Inflammatory macrophage treated with lipopolysaccharide for 4 hours (primary cell): ENCODE measurements at regions not wholly inside any gene's neighbourhood (a gene's known extent, or its start where the extent isn't known, plus 50 kb on each side); places are given as distances from the start of the nearest gene placed in this dataset.

Source experiments
- DNase-seq: peaks from one replicate; pipeline ENCODE4 v3.0.0-alpha.2; 2020

- no peak for DNase-seq
Measured at GRCh38 chr10:88083597-88083989, 220.2 kb downstream of the PTEN start.

- peak; percentile 64 for DNase-seq
Measured at GRCh38 chr10:88086187-88086960, 222.9 kb downstream of the PTEN start.

- no peak for DNase-seq
Measured at GRCh38 chr10:88088441-88089340, 225.3 kb downstream of the PTEN start.

- no peak for DNase-seq
Measured at GRCh38 chr10:88089498-88089897, 226.1 kb downstream of the PTEN start.

- peak; percentile 54 for DNase-seq
Measured at GRCh38 chr10:88090568-88091214, 227.3 kb downstream of the PTEN start.

- DNase-seq = peak; percentile 45
Measured at GRCh38 chr10:88091490-88092061, 228.2 kb downstream of the PTEN start.

GRCh38 chr10:88092265-88092664, 228.8 kb downstream of the PTEN start:
- no peak for DNase-seq

GRCh38 chr10:88092973-88093372, 229.5 kb downstream of the PTEN start:
- no peak for DNase-seq

- DNase-seq = no peak
Measured at GRCh38 chr10:88094795-88095194, 231.4 kb downstream of the PTEN start.

GRCh38 chr10:88095223-88095721, 231.8 kb downstream of the PTEN start:
- DNase-seq = no peak

- DNase-seq = no peak
Measured at GRCh38 chr10:88095778-88096431, 232.5 kb downstream of the PTEN start.

- DNase-seq = peak; percentile 59
Measured at GRCh38 chr10:88097092-88097516, 233.7 kb downstream of the PTEN start.

GRCh38 chr10:88097536-88097935, 234.1 kb downstream of the PTEN start:
- peak; percentile 85 for DNase-seq

GRCh38 chr10:88100281-88100680, 236.9 kb downstream of the PTEN start:
- DNase-seq = no peak

- DNase-seq = no peak
Measured at GRCh38 chr10:88101666-88102065, 238.2 kb downstream of the PTEN start.

- DNase-seq = peak; percentile 44
Measured at GRCh38 chr10:88103576-88103975, 240.2 kb downstream of the PTEN start.

GRCh38 chr10:88104223-88104622, 240.8 kb downstream of the PTEN start:
- DNase-seq = peak; percentile 54

- DNase-seq = peak; percentile 76
Measured at GRCh38 chr10:88106366-88106765, 242.9 kb downstream of the PTEN start.

GRCh38 chr10:88107296-88108097, 244.1 kb downstream of the PTEN start:
- DNase-seq = peak; percentile 66

GRCh38 chr10:88108115-88108610, 244.7 kb downstream of the PTEN start:
- DNase-seq = peak; percentile 79

- peak; percentile 54 for DNase-seq
Measured at GRCh38 chr10:88110355-88110754, 246.9 kb downstream of the PTEN start.
